ENCODE measurements at regions not wholly inside any gene's neighbourhood (a gene's known extent, or its start where the extent isn't known, plus 50 kb on each side); places are given as distances from the start of the nearest gene placed in this dataset.

DNA sequence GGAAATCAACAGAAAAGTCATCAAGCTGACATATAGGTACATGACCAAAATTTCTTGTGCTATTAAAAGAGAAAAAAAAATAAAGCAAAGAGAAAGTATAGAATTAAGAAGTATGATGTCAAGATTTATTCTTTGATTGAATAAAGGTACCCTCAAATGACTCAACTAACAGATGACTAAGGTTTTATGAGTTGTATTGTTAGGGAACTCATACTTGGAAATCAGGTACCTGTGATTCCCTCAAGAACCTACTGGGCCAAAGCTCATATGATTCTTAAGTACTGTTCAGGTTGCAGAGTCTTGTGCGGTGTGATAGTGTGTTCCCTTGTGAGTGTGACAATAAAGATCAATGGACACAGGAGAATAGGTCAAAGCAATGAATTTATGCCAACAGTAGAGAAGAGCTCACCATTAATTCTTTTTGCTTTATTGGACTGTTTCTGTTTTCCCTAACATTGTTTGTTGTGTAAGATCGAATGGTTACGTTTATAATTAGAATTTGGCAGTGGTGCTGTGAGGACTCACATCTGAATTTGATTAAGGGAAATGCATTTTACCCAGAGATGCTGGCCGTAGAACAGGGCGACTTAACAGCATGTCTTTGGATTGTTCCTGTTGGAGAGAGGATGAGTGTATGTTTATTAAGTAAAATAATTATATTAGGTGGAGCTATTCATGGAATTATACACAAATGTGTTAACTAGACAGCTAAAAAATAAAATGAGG, 293.2 kb upstream of the SEMA3D start:
- Histone ChIP-seq H3K36me3 (ENCODE audit: control insufficient read depth, insufficient read depth, low read length) (no peaks in the 10 kb centered on the region), H3K9me3 (replicated peaks; ENCODE audit: control insufficient read depth, low read depth, low read length) (no peaks in the 10 kb centered on the region), H3K27ac (ENCODE audit: low read length) (peak overlapping the region; percentile 66), H3K27me3 (ENCODE audit: control insufficient read depth, insufficient read depth, low read length) (no peaks in the 10 kb centered on the region), H3K4me3 (ENCODE audit: low read length) (no peak overlapping the region), H3K4me1 (ENCODE audit: control insufficient read depth, insufficient read depth, low read length) (no peaks in the 10 kb centered on the region)
- DNase-seq: peak; percentile 92
- WGBS (ENCODE audit: insufficient coverage): 38% methylated on average over 2 of the region's 5 CpGs

DNA sequence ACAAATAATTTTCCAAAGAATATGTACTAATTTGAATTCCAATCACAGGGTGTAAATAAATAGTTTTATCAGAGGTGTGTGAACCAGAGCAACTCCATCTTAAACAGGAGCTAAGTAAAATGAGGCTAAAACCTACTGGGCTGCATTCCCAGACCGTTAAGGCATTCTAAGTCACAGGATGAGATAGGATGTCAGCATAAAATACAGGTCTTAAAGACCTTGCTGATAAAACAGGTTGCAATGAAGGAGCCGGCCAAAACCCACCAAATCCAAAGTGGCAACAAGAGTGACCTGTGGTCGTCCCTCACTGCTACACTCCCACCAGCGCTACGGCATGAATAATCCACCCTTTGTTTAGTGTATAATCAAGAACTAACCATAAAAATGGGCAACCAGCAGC, 291.7 kb upstream of the SEMA3D start:
- no peaks in the 10 kb centered on the region for H3K36me3 ChIP-seq (ENCODE audit: control insufficient read depth, insufficient read depth, low read length)
- H3K4me3 ChIP-seq (ENCODE audit: low read length): no peak overlapping the region
- H3K4me1 ChIP-seq (ENCODE audit: control insufficient read depth, insufficient read depth, low read length): no peaks in the 10 kb centered on the region
- no CpG with 5 or more reads among the region's 5 CpGs for WGBS (ENCODE audit: insufficient coverage)
- no peak for DNase-seq
- H3K27ac ChIP-seq (ENCODE audit: low read length): no peak overlapping the region
- no peaks in the 10 kb centered on the region for H3K27me3 ChIP-seq (ENCODE audit: control insufficient read depth, insufficient read depth, low read length)
- H3K9me3 ChIP-seq (replicated peaks; ENCODE audit: control insufficient read depth, low read depth, low read length): no peaks in the 10 kb centered on the region

DNA sequence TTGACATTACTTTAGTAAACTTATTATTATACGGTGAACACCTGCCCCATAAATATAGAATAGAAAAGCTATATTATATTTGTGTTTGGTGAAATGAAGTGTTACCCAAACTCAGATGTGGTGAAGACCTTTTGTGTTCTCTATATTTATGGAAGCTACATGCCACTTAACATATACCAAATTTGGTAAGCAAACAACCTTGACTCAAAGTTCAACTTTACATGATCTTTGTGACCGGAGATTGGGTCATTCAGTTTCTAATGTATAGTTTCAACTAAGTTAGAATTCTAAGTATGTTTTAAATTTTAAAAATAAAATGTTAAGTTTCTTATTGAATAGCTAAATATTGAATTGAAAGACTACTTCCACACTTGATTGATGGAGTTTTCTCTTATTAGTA, 288.6 kb upstream of the SEMA3D start:
- Histone ChIP-seq H3K36me3 (ENCODE audit: control insufficient read depth, insufficient read depth, low read length) (no peaks in the 10 kb centered on the region), H3K27me3 (ENCODE audit: control insufficient read depth, insufficient read depth, low read length) (no peaks in the 10 kb centered on the region), H3K27ac (ENCODE audit: low read length) (no peak overlapping the region), H3K9me3 (replicated peaks; ENCODE audit: control insufficient read depth, low read depth, low read length) (no peaks in the 10 kb centered on the region), H3K4me3 (ENCODE audit: low read length) (no peak overlapping the region), H3K4me1 (ENCODE audit: control insufficient read depth, insufficient read depth, low read length) (no peaks in the 10 kb centered on the region)
- DNase-seq: no peak
- WGBS (ENCODE audit: insufficient coverage): no CpG with 5 or more reads among the region's 2 CpGs

DNA sequence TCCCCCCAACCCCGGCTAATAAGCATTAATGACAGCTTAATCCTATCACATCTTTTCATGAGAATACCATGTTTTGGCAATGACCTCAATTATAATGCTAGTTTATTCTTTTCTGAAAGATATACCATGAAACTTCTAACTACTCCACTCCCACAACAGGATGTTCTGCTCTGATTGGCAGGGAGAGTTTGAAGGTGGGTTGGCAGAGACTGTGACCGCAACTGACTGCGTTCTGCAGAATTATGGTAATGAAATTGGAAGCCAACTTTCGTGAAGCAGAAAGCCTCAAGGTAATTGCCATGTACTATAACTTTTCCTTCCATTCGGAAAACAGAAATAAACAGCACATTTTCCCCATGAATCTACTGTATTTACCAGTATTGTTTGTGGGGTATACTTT, 288.2 kb upstream of the SEMA3D start:
- no peaks in the 10 kb centered on the region for H3K36me3 ChIP-seq (ENCODE audit: control insufficient read depth, insufficient read depth, low read length)
- H3K9me3 ChIP-seq (replicated peaks; ENCODE audit: control insufficient read depth, low read depth, low read length): no peaks in the 10 kb centered on the region
- no CpG with 5 or more reads among the region's 5 CpGs for WGBS (ENCODE audit: insufficient coverage)
- no peak overlapping the region for H3K27ac ChIP-seq (ENCODE audit: low read length)
- no peak for DNase-seq
- no peaks in the 10 kb centered on the region for H3K27me3 ChIP-seq (ENCODE audit: control insufficient read depth, insufficient read depth, low read length)
- H3K4me3 ChIP-seq (ENCODE audit: low read length): no peak overlapping the region
- H3K4me1 ChIP-seq (ENCODE audit: control insufficient read depth, insufficient read depth, low read length): no peaks in the 10 kb centered on the region

DNA sequence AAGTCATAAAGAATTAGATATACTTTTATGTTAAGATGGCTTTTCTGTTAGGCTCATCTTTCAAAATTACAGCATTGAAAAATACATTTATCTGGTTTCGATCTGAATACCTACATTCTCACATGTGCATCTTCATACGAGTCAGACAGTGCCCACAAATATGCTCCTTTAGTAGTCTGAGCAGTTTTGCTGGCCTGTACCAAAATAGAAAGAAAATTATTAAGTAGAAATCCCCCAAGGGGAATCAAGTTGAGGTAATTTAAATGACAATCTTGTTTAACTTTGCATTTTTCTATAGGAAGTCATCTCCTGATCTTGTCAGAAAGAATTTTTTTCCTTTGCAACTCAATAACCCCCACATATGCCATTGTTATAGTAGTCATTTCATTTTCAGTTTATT, 287.4 kb upstream of the SEMA3D start:
- H3K9me3 ChIP-seq (replicated peaks; ENCODE audit: control insufficient read depth, low read depth, low read length): no peaks in the 10 kb centered on the region
- H3K4me3 ChIP-seq (ENCODE audit: low read length): no peak overlapping the region
- no peaks in the 10 kb centered on the region for H3K4me1 ChIP-seq (ENCODE audit: control insufficient read depth, insufficient read depth, low read length)
- no peaks in the 10 kb centered on the region for H3K36me3 ChIP-seq (ENCODE audit: control insufficient read depth, insufficient read depth, low read length)
- no CpG with 5 or more reads among the region's 2 CpGs for WGBS (ENCODE audit: insufficient coverage)
- no peaks in the 10 kb centered on the region for H3K27me3 ChIP-seq (ENCODE audit: control insufficient read depth, insufficient read depth, low read length)
- H3K27ac ChIP-seq (ENCODE audit: low read length): no peak overlapping the region
- no peak for DNase-seq

DNA sequence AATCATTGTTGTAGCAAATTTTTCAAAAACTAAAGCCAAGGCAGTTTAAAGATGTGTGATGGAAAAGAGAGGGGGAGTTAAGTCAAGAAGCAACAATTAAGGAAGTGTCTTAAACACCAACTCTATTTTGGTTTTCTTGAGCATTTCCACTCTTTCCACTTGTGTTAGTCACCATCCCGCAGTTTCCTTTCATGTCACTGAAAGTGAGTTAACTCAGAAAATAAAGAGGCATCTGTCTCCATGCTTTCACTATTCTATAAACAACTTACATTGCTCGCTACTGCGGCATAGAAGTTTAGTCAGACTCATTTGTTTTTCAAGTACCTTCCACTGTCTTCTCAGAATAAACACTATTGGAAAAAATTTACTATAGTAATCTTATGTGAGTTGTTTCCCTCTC, 284.9 kb upstream of the SEMA3D start:
- H3K9me3 ChIP-seq (replicated peaks; ENCODE audit: control insufficient read depth, low read depth, low read length): no peaks in the 10 kb centered on the region
- no peak overlapping the region for H3K27ac ChIP-seq (ENCODE audit: low read length)
- H3K36me3 ChIP-seq (ENCODE audit: control insufficient read depth, insufficient read depth, low read length): no peaks in the 10 kb centered on the region
- WGBS (ENCODE audit: insufficient coverage): 71% methylated on average over 1 of the region's 3 CpGs
- H3K4me3 ChIP-seq (ENCODE audit: low read length): no peak overlapping the region
- H3K4me1 ChIP-seq (ENCODE audit: control insufficient read depth, insufficient read depth, low read length): no peaks in the 10 kb centered on the region
- peak; percentile 32 for DNase-seq
- H3K27me3 ChIP-seq (ENCODE audit: control insufficient read depth, insufficient read depth, low read length): no peaks in the 10 kb centered on the region

DNA sequence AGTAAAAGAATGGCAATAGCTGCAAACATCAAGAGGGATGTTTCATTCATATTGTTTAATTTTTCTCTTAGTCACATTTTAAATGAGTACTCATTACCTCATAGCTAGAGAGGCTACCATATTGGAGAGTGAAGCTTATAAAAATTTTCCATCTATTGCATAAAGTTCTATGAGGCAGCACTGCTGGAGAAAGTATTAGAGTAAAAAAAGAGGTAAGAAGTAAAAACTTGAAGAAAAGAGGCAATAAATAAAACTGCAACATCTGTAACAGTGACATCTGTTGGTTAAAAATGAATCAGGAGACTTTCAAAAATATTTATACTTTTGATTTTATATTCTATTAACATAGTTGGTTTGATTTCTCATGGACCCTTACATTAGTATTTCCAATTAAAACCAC, 284.5 kb upstream of the SEMA3D start:
- Histone ChIP-seq H3K36me3 (ENCODE audit: control insufficient read depth, insufficient read depth, low read length) (no peaks in the 10 kb centered on the region), H3K27ac (ENCODE audit: low read length) (no peak overlapping the region), H3K27me3 (ENCODE audit: control insufficient read depth, insufficient read depth, low read length) (no peaks in the 10 kb centered on the region), H3K9me3 (replicated peaks; ENCODE audit: control insufficient read depth, low read depth, low read length) (no peaks in the 10 kb centered on the region), H3K4me1 (ENCODE audit: control insufficient read depth, insufficient read depth, low read length) (no peaks in the 10 kb centered on the region), H3K4me3 (ENCODE audit: low read length) (no peak overlapping the region)
- no peak for DNase-seq

DNA sequence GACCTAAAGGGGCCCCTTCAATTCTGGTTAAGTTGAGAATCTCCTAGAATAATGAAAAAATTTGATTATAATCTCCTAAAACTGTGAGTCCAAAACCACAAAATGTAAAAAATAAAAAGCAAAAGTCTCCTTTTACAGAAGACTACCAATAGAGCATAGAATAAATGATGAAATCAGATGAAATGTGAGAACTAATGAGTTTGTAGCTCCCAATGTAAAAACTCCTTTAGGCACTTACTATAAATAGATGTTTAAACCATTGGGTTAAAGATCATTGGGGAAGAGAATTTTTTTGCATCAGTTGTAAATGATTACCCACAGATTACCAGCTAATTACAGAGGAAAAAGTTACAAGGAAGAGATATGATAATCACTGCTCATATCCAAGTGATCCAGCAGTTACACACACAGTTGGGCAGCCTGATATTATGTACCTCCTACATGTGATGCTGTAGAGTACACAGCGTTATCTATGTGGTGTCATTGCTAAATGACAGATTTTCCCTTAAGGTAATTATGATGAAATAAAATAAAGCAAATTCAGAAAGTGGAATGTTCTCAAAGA, 282.7 kb upstream of the SEMA3D start:
- H3K27ac ChIP-seq (ENCODE audit: low read length): no peak overlapping the region
- no peak for DNase-seq
- H3K4me3 ChIP-seq (ENCODE audit: low read length): no peak overlapping the region
- no CpG with 5 or more reads among the region's 1 CpG for WGBS (ENCODE audit: insufficient coverage)
- H3K4me1 ChIP-seq (ENCODE audit: control insufficient read depth, insufficient read depth, low read length): no peaks in the 10 kb centered on the region
- H3K27me3 ChIP-seq (ENCODE audit: control insufficient read depth, insufficient read depth, low read length): no peaks in the 10 kb centered on the region
- H3K9me3 ChIP-seq (replicated peaks; ENCODE audit: control insufficient read depth, low read depth, low read length): no peaks in the 10 kb centered on the region
- no peaks in the 10 kb centered on the region for H3K36me3 ChIP-seq (ENCODE audit: control insufficient read depth, insufficient read depth, low read length)

DNA sequence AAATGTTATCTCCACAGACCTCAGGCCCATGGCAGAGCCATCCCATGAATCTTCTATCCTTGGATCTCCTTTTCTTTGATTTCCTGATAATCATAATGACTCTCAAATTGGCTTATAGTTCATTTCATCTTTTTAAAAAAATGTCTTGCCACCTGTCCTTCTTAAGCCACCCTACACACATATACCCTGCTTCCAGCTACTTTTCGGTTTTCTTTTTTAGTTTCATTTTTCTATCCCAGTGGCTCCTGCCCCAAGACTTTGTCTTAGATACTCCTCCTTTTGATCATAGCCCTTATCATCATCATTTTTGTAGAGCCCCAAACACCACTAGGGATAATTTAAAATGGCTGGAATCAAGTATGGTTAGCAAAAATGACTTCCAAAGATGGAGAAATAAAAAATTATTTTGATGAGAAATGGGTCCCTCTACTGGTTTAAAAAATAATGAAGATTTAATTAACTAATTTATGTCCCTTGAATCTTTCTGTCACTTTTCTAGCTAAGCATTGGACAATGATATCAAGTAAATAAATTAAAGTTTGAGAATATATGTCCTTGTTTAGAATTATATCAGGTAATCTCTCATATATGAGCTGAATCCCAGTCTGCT, 277.3 kb upstream of the SEMA3D start:
- Histone ChIP-seq H3K4me3 (ENCODE audit: low read length) (no peak overlapping the region), H3K27me3 (ENCODE audit: control insufficient read depth, insufficient read depth, low read length) (no peaks in the 10 kb centered on the region), H3K27ac (ENCODE audit: low read length) (no peak overlapping the region), H3K9me3 (replicated peaks; ENCODE audit: control insufficient read depth, low read depth, low read length) (no peaks in the 10 kb centered on the region), H3K36me3 (ENCODE audit: control insufficient read depth, insufficient read depth, low read length) (no peaks in the 10 kb centered on the region), H3K4me1 (ENCODE audit: control insufficient read depth, insufficient read depth, low read length) (no peaks in the 10 kb centered on the region)
- 100% methylated on average over 1 of the region's 1 CpG for WGBS (ENCODE audit: insufficient coverage)
- DNase-seq: no peak

DNA sequence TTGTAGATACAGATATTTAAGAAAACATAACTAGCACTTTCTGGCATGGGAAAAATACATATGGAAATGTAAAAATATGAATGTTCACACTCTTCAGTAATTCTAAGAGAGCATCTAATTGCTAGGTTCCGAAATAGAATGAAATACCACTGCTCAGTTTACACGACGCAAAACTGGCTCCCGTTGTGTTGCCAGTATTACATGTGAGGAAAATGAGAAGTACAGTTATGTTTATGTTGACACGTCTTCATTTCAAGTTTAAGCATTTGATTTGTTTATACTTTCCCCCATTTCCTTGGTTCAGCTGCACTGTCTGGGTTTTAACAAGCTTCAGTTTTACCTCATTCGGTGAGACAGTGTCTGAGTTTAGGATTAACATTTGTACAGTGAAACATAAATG, 275.8 kb upstream of the SEMA3D start:
- Histone ChIP-seq H3K27me3 (ENCODE audit: control insufficient read depth, insufficient read depth, low read length) (no peaks in the 10 kb centered on the region), H3K4me1 (ENCODE audit: control insufficient read depth, insufficient read depth, low read length) (no peaks in the 10 kb centered on the region), H3K9me3 (replicated peaks; ENCODE audit: control insufficient read depth, low read depth, low read length) (no peaks in the 10 kb centered on the region), H3K4me3 (ENCODE audit: low read length) (no peak overlapping the region), H3K36me3 (ENCODE audit: control insufficient read depth, insufficient read depth, low read length) (no peaks in the 10 kb centered on the region), H3K27ac (ENCODE audit: low read length) (no peak overlapping the region)
- WGBS (ENCODE audit: insufficient coverage): no CpG with 5 or more reads among the region's 6 CpGs
- DNase-seq: no peak

Measured in muscle of leg (tissue), 3 donors.